ACHN (cell line): ENCODE measurements at regions not wholly inside any gene's neighbourhood (a gene's known extent, or its start where the extent isn't known, plus 50 kb on each side); places are given as distances from the start of the nearest gene placed in this dataset.
"Not testable (repeated sequence)": the region's sequence is repeated elsewhere in the genome, so short reads cannot be mapped to it uniquely, and the experiment has no call there.

Experiments
- DNase-seq: peaks from one replicate; pipeline ENCODE4 v3.0.0-alpha.2; 2015
- in situ Hi-C: cut with HindIII; loops from 2 replicates; pipeline ENCODE4 v1.10.0; 2017; ENCODE audit warnings: low sequenced_read_pairs, low pct_ligation_motif_present, low pct_unique_long_range_greater_than_20kb

- DNase-seq = no peak
- in situ Hi-C loops = no loop called here
Measured at GRCh38 chr15:59905176-59905575, 98.9 kb upstream of the FOXB1 start.

GRCh38 chr15:59904450-59905135, 99.5 kb upstream of the FOXB1 start:
- in situ Hi-C loops = no loop called here
- DNase-seq = no peak

- in situ Hi-C loops = no loop called here
- DNase-seq = no peak
Measured at GRCh38 chr15:59896663-59897074, 107.4 kb upstream of the FOXB1 start.

GRCh38 chr15:59894835-59895234, 109.3 kb upstream of the FOXB1 start:
- in situ Hi-C loops = no loop called here
- DNase-seq = no peak

- peak; percentile 11 for DNase-seq
- in situ Hi-C loops = no loop called here
Measured at GRCh38 chr15:59892985-59893384, 111.1 kb upstream of the FOXB1 start.

- in situ Hi-C loops, DNase-seq: not testable (repeated sequence)
Measured at GRCh38 chr15:59887870-59888269, 116.2 kb upstream of the FOXB1 start.

GRCh38 chr15:59887211-59887610, 116.9 kb upstream of the FOXB1 start:
- no peak for DNase-seq
- in situ Hi-C loops = no loop called here

GRCh38 chr15:59886441-59886840, 117.7 kb upstream of the FOXB1 start:
- DNase-seq = no peak

GRCh38 chr15:59885832-59886231, 118.3 kb upstream of the FOXB1 start:
- in situ Hi-C loops = no loop called here
- DNase-seq = no peak

More at GRCh38 chr15:59886441-59886840, 117.7 kb upstream of the FOXB1 start:
- in situ Hi-C loops = no loop called here

GRCh38 chr15:59879506-59880265, 124.4 kb upstream of the FOXB1 start:
- DNase-seq = no peak
- in situ Hi-C loops = no loop called here

GRCh38 chr15:59876140-59876539, 128.0 kb upstream of the FOXB1 start:
- in situ Hi-C loops = no loop called here
- no peak for DNase-seq

GRCh38 chr15:59873644-59874272, 130.4 kb upstream of the FOXB1 start:
- no peak for DNase-seq
- in situ Hi-C loops = no loop called here

GRCh38 chr15:59867086-59867855, 136.8 kb upstream of the FOXB1 start:
- DNase-seq = no peak
- in situ Hi-C loops = no loop called here

- no peak for DNase-seq
- in situ Hi-C loops = no loop called here
Measured at GRCh38 chr15:59866642-59867041, 137.5 kb upstream of the FOXB1 start.

GRCh38 chr15:59862191-59863155, 141.6 kb upstream of the FOXB1 start:
- in situ Hi-C loops = no loop called here
- DNase-seq = no peak

GRCh38 chr15:59847968-59848367, 156.1 kb upstream of the FOXB1 start:
- in situ Hi-C loops = no loop called here
- DNase-seq = no peak

- in situ Hi-C loops = no loop called here
- no peak for DNase-seq
Measured at GRCh38 chr15:59845942-59846499, 156.9 kb upstream of the BNIP2 start.

GRCh38 chr15:59843609-59844008, 154.5 kb upstream of the BNIP2 start:
- in situ Hi-C loops = no loop called here
- DNase-seq = no peak
